ENCODE measurements at regions not wholly inside any gene's neighbourhood (a gene's known extent, or its start where the extent isn't known, plus 50 kb on each side); places are given as distances from the start of the nearest gene placed in this dataset.

DNA sequence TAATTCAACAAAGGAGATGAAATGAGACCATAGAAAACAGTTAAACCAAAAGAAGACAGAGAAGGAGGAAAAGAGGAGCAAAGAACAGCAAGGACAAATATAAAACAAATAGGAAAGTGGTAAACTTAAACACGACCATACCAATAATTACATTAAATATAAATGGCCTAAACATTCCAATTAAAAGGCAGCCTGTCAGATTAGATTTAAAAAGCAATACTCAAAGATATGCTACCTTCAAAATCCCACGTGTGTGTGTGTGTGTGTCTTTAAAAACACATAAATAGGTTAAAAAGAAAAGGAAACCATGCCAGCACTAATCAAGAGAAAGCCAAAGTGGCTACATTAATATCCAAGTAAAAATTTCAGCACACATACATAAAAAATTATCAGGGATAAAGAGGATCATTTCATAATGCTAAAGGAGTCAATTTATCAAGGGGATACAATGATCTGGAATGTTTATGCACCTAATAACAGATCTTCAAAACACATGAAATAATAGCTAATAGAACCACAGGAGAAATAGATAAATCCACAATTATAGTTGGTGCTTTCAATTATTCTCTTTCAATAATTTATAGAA, 355.7 kb upstream of the POU3F1 start:
- TF ChIP-seq SP1 (CRISPR knock-in tag; conservative IDR thresholded peaks at IDR 0.05) (no peak), NR1H2 (CRISPR knock-in tag; IDR thresholded peaks at IDR 0.05) (no peak), ESRRA (CRISPR knock-in tag; IDR thresholded peaks at IDR 0.05; ENCODE audit: borderline replicate concordance) (no peak), NFYB (CRISPR knock-in tag; conservative IDR thresholded peaks at IDR 0.05; ENCODE audit: low read depth) (no peak), SMAD3 (CRISPR knock-in tag; IDR thresholded peaks at IDR 0.05; ENCODE audit: borderline replicate concordance) (no peak), ZBTB21 (CRISPR knock-in tag; IDR thresholded peaks at IDR 0.05; ENCODE audit: borderline replicate concordance) (no peak), CBFB (CRISPR knock-in tag; IDR thresholded peaks at IDR 0.05; ENCODE audit: low read depth) (no peak)
- TF ChIP-seq, protein P1, sequence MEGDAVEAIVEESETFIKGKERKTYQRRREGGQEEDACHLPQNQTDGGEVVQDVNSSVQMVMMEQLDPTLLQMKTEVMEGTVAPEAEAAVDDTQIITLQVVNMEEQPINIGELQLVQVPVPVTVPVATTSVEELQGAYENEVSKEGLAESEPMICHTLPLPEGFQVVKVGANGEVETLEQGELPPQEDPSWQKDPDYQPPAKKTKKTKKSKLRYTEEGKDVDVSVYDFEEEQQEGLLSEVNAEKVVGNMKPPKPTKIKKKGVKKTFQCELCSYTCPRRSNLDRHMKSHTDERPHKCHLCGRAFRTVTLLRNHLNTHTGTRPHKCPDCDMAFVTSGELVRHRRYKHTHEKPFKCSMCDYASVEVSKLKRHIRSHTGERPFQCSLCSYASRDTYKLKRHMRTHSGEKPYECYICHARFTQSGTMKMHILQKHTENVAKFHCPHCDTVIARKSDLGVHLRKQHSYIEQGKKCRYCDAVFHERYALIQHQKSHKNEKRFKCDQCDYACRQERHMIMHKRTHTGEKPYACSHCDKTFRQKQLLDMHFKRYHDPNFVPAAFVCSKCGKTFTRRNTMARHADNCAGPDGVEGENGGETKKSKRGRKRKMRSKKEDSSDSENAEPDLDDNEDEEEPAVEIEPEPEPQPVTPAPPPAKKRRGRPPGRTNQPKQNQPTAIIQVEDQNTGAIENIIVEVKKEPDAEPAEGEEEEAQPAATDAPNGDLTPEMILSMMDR (IDR thresholded peaks at IDR 0.05) = no peak
- TF ChIP-seq, protein P2, sequence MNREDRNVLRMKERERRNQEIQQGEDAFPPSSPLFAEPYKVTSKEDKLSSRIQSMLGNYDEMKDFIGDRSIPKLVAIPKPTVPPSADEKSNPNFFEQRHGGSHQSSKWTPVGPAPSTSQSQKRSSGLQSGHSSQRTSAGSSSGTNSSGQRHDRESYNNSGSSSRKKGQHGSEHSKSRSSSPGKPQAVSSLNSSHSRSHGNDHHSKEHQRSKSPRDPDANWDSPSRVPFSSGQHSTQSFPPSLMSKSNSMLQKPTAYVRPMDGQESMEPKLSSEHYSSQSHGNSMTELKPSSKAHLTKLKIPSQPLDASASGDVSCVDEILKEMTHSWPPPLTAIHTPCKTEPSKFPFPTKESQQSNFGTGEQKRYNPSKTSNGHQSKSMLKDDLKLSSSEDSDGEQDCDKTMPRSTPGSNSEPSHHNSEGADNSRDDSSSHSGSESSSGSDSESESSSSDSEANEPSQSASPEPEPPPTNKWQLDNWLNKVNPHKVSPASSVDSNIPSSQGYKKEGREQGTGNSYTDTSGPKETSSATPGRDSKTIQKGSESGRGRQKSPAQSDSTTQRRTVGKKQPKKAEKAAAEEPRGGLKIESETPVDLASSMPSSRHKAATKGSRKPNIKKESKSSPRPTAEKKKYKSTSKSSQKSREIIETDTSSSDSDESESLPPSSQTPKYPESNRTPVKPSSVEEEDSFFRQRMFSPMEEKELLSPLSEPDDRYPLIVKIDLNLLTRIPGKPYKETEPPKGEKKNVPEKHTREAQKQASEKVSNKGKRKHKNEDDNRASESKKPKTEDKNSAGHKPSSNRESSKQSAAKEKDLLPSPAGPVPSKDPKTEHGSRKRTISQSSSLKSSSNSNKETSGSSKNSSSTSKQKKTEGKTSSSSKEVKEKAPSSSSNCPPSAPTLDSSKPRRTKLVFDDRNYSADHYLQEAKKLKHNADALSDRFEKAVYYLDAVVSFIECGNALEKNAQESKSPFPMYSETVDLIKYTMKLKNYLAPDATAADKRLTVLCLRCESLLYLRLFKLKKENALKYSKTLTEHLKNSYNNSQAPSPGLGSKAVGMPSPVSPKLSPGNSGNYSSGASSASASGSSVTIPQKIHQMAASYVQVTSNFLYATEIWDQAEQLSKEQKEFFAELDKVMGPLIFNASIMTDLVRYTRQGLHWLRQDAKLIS (CRISPR knock-in tag; IDR thresholded peaks at IDR 0.05; ENCODE audit: borderline replicate concordance) = no peak
- TF ChIP-seq, protein P3, sequence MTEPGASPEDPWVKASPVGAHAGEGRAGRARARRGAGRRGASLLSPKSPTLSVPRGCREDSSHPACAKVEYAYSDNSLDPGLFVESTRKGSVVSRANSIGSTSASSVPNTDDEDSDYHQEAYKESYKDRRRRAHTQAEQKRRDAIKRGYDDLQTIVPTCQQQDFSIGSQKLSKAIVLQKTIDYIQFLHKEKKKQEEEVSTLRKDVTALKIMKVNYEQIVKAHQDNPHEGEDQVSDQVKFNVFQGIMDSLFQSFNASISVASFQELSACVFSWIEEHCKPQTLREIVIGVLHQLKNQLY (CRISPR knock-in tag; IDR thresholded peaks at IDR 0.05) = no peak
- TF ChIP-seq, protein P4, sequence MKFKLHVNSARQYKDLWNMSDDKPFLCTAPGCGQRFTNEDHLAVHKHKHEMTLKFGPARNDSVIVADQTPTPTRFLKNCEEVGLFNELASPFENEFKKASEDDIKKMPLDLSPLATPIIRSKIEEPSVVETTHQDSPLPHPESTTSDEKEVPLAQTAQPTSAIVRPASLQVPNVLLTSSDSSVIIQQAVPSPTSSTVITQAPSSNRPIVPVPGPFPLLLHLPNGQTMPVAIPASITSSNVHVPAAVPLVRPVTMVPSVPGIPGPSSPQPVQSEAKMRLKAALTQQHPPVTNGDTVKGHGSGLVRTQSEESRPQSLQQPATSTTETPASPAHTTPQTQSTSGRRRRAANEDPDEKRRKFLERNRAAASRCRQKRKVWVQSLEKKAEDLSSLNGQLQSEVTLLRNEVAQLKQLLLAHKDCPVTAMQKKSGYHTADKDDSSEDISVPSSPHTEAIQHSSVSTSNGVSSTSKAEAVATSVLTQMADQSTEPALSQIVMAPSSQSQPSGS (CRISPR knock-in tag; IDR thresholded peaks at IDR 0.05; ENCODE audit: borderline replicate concordance, low read depth) = no peak
- TF ChIP-seq, protein P5, sequence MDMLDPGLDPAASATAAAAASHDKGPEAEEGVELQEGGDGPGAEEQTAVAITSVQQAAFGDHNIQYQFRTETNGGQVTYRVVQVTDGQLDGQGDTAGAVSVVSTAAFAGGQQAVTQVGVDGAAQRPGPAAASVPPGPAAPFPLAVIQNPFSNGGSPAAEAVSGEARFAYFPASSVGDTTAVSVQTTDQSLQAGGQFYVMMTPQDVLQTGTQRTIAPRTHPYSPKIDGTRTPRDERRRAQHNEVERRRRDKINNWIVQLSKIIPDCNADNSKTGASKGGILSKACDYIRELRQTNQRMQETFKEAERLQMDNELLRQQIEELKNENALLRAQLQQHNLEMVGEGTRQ (CRISPR knock-in tag; IDR thresholded peaks at IDR 0.05) = no peak
- TF ChIP-seq, protein P6, sequence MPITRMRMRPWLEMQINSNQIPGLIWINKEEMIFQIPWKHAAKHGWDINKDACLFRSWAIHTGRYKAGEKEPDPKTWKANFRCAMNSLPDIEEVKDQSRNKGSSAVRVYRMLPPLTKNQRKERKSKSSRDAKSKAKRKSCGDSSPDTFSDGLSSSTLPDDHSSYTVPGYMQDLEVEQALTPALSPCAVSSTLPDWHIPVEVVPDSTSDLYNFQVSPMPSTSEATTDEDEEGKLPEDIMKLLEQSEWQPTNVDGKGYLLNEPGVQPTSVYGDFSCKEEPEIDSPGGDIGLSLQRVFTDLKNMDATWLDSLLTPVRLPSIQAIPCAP (CRISPR knock-in tag; IDR thresholded peaks at IDR 0.05) = no peak

All from WTC11 (cell line).